Neural cell (in vitro differentiated cells): ENCODE measurements at regions not wholly inside any gene's neighbourhood (a gene's known extent, or its start where the extent isn't known, plus 50 kb on each side); places are given as distances from the start of the nearest gene placed in this dataset.

Experiments
- H2AFZ ChIP-seq: fragments of 200-600, 300-800 bp; sonication (generic), shearing (Covaris generic); 2 replicates; pipeline ENCODE4 v1.6.0; 2014; ENCODE audit warnings: low read depth, mild to moderate bottlenecking, antibody characterized with exemption, low read length, moderate library complexity
- H3F3A ChIP-seq: fragments of 200-600 bp; shearing (Covaris generic); 2 replicates; pipeline ENCODE4 v1.6.1; 2016; ENCODE audit warnings: mild to moderate bottlenecking, moderate library complexity, mixed read lengths, antibody characterized with exemption, low read length; ENCODE audit not compliant: insufficient read depth, poor library complexity, severe bottlenecking
- H3K27ac ChIP-seq: fragments of 200-600, 300-800 bp; sonication (generic), shearing (Covaris generic); 2 replicates; pipeline ENCODE4 v1.5.1; 2014; ENCODE audit warnings: mild to moderate bottlenecking, low read length, moderate library complexity
- H3K27me3 ChIP-seq: fragments of 300-800, 200-600 bp; sonication (generic), shearing (Covaris generic); 2 replicates; pipeline ENCODE4 v1.6.0; 2014; ENCODE audit warnings: mild to moderate bottlenecking, low read depth, low read length, moderate library complexity; ENCODE audit not compliant: insufficient read depth
- H3K36me3 ChIP-seq: fragments of 300-800, 200-600 bp; sonication (generic), shearing (Covaris generic); 2 replicates; pipeline ENCODE4 v1.5.1; 2014; ENCODE audit warnings: mild to moderate bottlenecking, antibody characterized with exemption, low read length, moderate library complexity; ENCODE audit not compliant: insufficient read depth
- H3K4me2 ChIP-seq: fragments of 300-800, 200-600 bp; sonication (generic), shearing (Covaris generic); 2 replicates; pipeline ENCODE4 v1.6.0; 2014; ENCODE audit warnings: mild to moderate bottlenecking, low read length
- H3K4me3 ChIP-seq: fragments of 300-800, 200-600 bp; sonication (generic), shearing (Covaris generic); 2 replicates; pipeline ENCODE4 v1.5.1; 2014; ENCODE audit warnings: mild to moderate bottlenecking, low read length, moderate library complexity
- H3K79me2 ChIP-seq: fragments of 200-600 bp; shearing (Covaris generic); replicated peaks from 2 replicates; pipeline ENCODE4 v1.6.0; 2014; ENCODE audit warnings: mild to moderate bottlenecking, low read length, moderate library complexity; ENCODE audit not compliant: insufficient read depth
- H3K9ac ChIP-seq: fragments of 300-800, 200-600 bp; sonication (generic), shearing (Covaris generic); 2 replicates; pipeline ENCODE4 v1.6.1; 2016; ENCODE audit warnings: mild to moderate bottlenecking, low read length, mixed read lengths
- H3K9me2 ChIP-seq: fragments of 200-600 bp; shearing (Covaris generic); 2 replicates; pipeline ENCODE4 v1.6.1; 2016; ENCODE audit warnings: mild to moderate bottlenecking, low read length, mixed read lengths; ENCODE audit not compliant: insufficient read depth
- H3K9me3 ChIP-seq: fragments of 200-600, 300-800 bp; sonication (generic), shearing (Covaris generic); 2 replicates; pipeline ENCODE4 v1.6.1; 2016; ENCODE audit warnings: mild to moderate bottlenecking, mixed run types, low read length, moderate library complexity, mixed read lengths
- H4K20me1 ChIP-seq: fragments of 200-600 bp; shearing (Covaris generic); 2 replicates; pipeline ENCODE4 v1.6.1; 2016; ENCODE audit warnings: mild to moderate bottlenecking, mixed run types; ENCODE audit not compliant: insufficient read depth
- EP300 ChIP-seq: fragments of 450-650 bp; conservative IDR thresholded peaks from 2 replicates; pipeline ENCODE4 v1.6.1; 2014; ENCODE audit warnings: antibody characterized with exemption, mild to moderate bottlenecking, moderate library complexity; ENCODE audit not compliant: poor library complexity, severe bottlenecking
- EZH2 ChIP-seq: fragments of 200-600, 300-800 bp; shearing (Covaris generic), sonication (generic); IDR thresholded peaks from 2 replicates; pipeline ENCODE4 v1.6.1; 2014; ENCODE audit warnings: antibody characterized with exemption, low read length, borderline replicate concordance, mild to moderate bottlenecking; ENCODE audit not compliant: insufficient read depth, poor library complexity, severe bottlenecking
- MXI1 ChIP-seq: fragments of 450-650 bp; conservative IDR thresholded peaks from 2 replicates; pipeline ENCODE4 v1.6.1; 2014; ENCODE audit warnings: antibody characterized with exemption, mild to moderate bottlenecking; ENCODE audit not compliant: poor library complexity, severe bottlenecking
- POLR2AphosphoS5 ChIP-seq: IDR thresholded peaks from 2 replicates; pipeline ENCODE4 v1.6.1; 2012
- RAD21 ChIP-seq: fragments of 450-650 bp; conservative IDR thresholded peaks from 2 replicates; pipeline ENCODE4 v1.6.1; 2014; ENCODE audit warnings: antibody characterized with exemption, mild to moderate bottlenecking, moderate library complexity
- SMC3 ChIP-seq: fragments of 450-650 bp; conservative IDR thresholded peaks from 2 replicates; pipeline ENCODE4 v1.6.1; 2014; ENCODE audit warnings: antibody characterized with exemption, mild to moderate bottlenecking, moderate library complexity; ENCODE audit not compliant: poor library complexity
- TAF1 ChIP-seq: IDR thresholded peaks from 2 replicates; pipeline ENCODE4 v1.6.1; 2012; ENCODE audit warnings: low read depth
- TF ChIP-seq, protein P1 (sequence below): IDR thresholded peaks from 2 replicates; pipeline ENCODE4 v1.6.1; 2012; ENCODE audit warnings: borderline replicate concordance
- TF ChIP-seq, protein P2 (sequence below): fragments of 450-650 bp; IDR thresholded peaks from 2 replicates; pipeline ENCODE4 v1.5.1; 2014; ENCODE audit warnings: antibody characterized with exemption, mild to moderate bottlenecking, moderate library complexity; ENCODE audit not compliant: poor library complexity, severe bottlenecking

DNA sequence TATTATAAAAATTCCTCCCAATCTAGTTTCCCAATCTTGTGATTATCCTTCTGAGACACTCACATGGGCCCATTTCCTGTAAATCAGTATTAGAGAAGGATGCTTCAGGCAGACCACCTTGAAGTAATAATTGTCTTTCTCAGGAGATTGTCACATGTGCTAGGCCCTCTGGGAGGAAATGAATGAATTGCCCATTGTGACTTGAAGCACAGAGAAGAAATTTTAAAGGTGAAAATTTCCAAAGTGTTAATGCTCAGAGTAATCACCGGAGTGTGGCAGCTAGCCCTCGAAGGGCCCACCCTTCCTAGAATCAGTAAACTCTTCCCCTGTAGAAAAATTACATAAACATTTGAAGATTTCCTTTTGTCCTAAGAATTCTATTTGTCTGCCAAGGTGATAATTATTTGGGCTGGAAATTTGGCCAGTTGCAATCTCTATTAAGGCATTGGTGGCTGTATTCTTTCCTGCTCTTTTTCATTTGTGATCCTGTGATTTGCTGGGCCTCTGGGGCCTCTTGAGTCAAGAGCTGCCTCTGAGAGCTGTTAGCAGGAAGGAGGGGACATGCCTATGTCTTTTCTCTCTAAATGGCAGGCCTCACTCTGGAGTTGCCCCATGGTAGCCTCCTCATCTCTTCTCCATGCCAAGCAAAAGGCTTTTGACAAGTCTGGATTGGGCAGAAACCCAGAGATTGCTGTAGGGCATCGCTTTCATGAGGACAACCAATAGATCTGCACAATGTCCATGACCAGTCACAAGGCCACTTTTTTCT, 371.5 kb upstream of the ACTBL2 start:
- Histone ChIP-seq H3K36me3 (no peaks in the 10 kb centered on the region), H4K20me1 (no peaks in the 10 kb centered on the region), H3K9me2 (no peaks in the 10 kb centered on the region), H3K4me2 (no peak overlapping the region), H3K9me3 (no peaks in the 10 kb centered on the region), H3K4me3 (no peak overlapping the region), H3K27ac (no peak overlapping the region), H2AFZ (no peak overlapping the region), H3K27me3 (no peaks in the 10 kb centered on the region), H3K9ac (no peak overlapping the region), H3F3A (no peaks in the 10 kb centered on the region), H3K79me2 (no peaks in the 10 kb centered on the region)
- TF ChIP-seq POLR2AphosphoS5 (no peak), MXI1 (no peak), SMC3 (no peak), EP300 (no peak), TAF1 (no peak), EZH2 (no peak), RAD21 (no peak)
- TF ChIP-seq, protein P1, sequence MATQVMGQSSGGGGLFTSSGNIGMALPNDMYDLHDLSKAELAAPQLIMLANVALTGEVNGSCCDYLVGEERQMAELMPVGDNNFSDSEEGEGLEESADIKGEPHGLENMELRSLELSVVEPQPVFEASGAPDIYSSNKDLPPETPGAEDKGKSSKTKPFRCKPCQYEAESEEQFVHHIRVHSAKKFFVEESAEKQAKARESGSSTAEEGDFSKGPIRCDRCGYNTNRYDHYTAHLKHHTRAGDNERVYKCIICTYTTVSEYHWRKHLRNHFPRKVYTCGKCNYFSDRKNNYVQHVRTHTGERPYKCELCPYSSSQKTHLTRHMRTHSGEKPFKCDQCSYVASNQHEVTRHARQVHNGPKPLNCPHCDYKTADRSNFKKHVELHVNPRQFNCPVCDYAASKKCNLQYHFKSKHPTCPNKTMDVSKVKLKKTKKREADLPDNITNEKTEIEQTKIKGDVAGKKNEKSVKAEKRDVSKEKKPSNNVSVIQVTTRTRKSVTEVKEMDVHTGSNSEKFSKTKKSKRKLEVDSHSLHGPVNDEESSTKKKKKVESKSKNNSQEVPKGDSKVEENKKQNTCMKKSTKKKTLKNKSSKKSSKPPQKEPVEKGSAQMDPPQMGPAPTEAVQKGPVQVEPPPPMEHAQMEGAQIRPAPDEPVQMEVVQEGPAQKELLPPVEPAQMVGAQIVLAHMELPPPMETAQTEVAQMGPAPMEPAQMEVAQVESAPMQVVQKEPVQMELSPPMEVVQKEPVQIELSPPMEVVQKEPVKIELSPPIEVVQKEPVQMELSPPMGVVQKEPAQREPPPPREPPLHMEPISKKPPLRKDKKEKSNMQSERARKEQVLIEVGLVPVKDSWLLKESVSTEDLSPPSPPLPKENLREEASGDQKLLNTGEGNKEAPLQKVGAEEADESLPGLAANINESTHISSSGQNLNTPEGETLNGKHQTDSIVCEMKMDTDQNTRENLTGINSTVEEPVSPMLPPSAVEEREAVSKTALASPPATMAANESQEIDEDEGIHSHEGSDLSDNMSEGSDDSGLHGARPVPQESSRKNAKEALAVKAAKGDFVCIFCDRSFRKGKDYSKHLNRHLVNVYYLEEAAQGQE = no peak
- TF ChIP-seq, protein P2, sequence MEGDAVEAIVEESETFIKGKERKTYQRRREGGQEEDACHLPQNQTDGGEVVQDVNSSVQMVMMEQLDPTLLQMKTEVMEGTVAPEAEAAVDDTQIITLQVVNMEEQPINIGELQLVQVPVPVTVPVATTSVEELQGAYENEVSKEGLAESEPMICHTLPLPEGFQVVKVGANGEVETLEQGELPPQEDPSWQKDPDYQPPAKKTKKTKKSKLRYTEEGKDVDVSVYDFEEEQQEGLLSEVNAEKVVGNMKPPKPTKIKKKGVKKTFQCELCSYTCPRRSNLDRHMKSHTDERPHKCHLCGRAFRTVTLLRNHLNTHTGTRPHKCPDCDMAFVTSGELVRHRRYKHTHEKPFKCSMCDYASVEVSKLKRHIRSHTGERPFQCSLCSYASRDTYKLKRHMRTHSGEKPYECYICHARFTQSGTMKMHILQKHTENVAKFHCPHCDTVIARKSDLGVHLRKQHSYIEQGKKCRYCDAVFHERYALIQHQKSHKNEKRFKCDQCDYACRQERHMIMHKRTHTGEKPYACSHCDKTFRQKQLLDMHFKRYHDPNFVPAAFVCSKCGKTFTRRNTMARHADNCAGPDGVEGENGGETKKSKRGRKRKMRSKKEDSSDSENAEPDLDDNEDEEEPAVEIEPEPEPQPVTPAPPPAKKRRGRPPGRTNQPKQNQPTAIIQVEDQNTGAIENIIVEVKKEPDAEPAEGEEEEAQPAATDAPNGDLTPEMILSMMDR = no peak

DNA sequence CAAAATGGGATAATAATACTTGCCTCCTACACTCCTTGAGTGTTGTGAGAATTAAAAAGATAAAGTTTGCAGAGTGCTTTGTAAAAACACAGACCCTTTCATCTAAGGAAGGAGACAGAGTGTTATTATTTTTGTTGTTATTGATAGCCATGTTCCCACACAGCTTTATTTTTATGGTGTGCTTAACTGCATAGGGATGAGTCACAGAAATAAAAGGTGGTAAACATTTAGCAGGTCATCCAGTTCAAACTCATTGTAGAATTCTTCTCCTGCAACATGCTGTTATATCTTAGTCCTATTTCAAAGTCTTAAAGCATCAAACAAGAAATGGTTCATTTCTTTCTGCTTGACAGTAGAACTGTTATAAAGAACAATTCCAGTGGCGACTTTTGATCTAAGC, 367.5 kb upstream of the ACTBL2 start:
- Histone ChIP-seq H2AFZ (no peak overlapping the region), H4K20me1 (no peaks in the 10 kb centered on the region), H3K9me2 (no peaks in the 10 kb centered on the region), H3K9me3 (no peaks in the 10 kb centered on the region), H3K36me3 (no peaks in the 10 kb centered on the region), H3K79me2 (no peaks in the 10 kb centered on the region), H3K27me3 (no peaks in the 10 kb centered on the region), H3K4me2 (no peak overlapping the region), H3K4me3 (no peak overlapping the region), H3F3A (no peaks in the 10 kb centered on the region), H3K9ac (no peak overlapping the region), H3K27ac (no peak overlapping the region)
- TF ChIP-seq POLR2AphosphoS5 (no peak), SMC3 (no peak), RAD21 (no peak)
- TF ChIP-seq, protein P1 = no peak
